Adrenal gland (tissue), 5 donors: ENCODE measurements at regions not wholly inside any gene's neighbourhood (a gene's known extent, or its start where the extent isn't known, plus 50 kb on each side); places are given as distances from the start of the nearest gene placed in this dataset.

ENCODE experiments used
- POLR2A ChIP-seq, 2 donors: fragments of 450-650 bp; IDR thresholded peaks; one replicate each; pipeline ENCODE4 v1.6.1; 2017; ENCODE audit warnings: antibody characterized with exemption in 2 of 2, mild to moderate bottlenecking in 2 of 2, moderate library complexity in 1 of 2
- TF ChIP-seq, protein P1 (sequence below), 6 experiments: fragments of 450-650 bp in 4 of 6; fragments of 200-600 bp in 2 of 6; sonication (generic) in 1 of 6; IDR thresholded peaks; 1 replicate in 5 of 6; 2 replicates in 1 of 6; pipeline versions ENCODE4 v1.5.1 to v1.8.0; 2016 to 2021; ENCODE audit warnings: antibody characterized with exemption in 6 of 6, mild to moderate bottlenecking in 2 of 6, moderate library complexity in 1 of 6
- donor health status: DM: no; HTN: no; CAD: no.

DNA sequence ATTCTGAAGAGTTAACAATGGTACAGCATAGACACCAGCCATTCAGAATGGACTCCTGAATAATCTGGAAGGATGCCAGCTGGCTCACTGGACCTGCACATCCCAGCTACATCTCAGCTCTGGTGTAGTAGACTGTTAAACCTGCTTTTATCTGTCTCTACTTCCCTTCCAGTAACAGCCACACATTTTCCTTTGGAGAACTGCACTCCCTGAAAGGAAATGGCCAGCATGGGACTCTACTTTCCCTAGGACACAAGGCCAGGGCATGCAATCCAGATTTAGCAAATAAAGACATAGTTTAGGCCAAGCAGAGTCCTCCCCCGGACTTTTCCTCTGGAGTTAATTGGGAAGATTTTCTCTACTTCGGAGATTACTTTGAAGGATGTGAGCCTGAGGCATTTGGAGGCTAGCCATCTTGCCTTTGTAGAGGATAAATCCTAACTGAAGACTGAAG, 82.7 kb upstream of the TCF12 start:
- TF ChIP-seq, protein P1, sequence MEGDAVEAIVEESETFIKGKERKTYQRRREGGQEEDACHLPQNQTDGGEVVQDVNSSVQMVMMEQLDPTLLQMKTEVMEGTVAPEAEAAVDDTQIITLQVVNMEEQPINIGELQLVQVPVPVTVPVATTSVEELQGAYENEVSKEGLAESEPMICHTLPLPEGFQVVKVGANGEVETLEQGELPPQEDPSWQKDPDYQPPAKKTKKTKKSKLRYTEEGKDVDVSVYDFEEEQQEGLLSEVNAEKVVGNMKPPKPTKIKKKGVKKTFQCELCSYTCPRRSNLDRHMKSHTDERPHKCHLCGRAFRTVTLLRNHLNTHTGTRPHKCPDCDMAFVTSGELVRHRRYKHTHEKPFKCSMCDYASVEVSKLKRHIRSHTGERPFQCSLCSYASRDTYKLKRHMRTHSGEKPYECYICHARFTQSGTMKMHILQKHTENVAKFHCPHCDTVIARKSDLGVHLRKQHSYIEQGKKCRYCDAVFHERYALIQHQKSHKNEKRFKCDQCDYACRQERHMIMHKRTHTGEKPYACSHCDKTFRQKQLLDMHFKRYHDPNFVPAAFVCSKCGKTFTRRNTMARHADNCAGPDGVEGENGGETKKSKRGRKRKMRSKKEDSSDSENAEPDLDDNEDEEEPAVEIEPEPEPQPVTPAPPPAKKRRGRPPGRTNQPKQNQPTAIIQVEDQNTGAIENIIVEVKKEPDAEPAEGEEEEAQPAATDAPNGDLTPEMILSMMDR (IDR thresholded peaks at IDR 0.05): no peak
- no peak for TF ChIP-seq POLR2A (IDR thresholded peaks at IDR 0.05)
